Neural progenitor cell (in vitro differentiated cells): ENCODE measurements at regions not wholly inside any gene's neighbourhood (a gene's known extent, or its start where the extent isn't known, plus 50 kb on each side); places are given as distances from the start of the nearest gene placed in this dataset.

ENCODE experiments used
- DNase-seq: peaks from one replicate; pipeline ENCODE4 v3.0.0-alpha.2; 2016; ENCODE audit warnings: low spot score
- H2AFZ ChIP-seq: fragments of 200-600 bp; sonication (generic); replicated peaks from 2 replicates; pipeline ENCODE4 v1.6.1; 2016; ENCODE audit warnings: antibody characterized with exemption
- H3F3A ChIP-seq: fragments of 200-600 bp; sonication (generic); 2 replicates; pipeline ENCODE4 v1.6.1; 2016; ENCODE audit warnings: antibody characterized with exemption, low read depth
- H3K27ac ChIP-seq: fragments of 200-600 bp; sonication (generic); 2 replicates; pipeline ENCODE4 v1.5.1; 2016; ENCODE audit warnings: mild to moderate bottlenecking
- H3K27me3 ChIP-seq: fragments of 200-600 bp; sonication (generic); 2 replicates; pipeline ENCODE4 v1.6.1; 2016; ENCODE audit warnings: mild to moderate bottlenecking, moderate library complexity
- H3K36me3 ChIP-seq: fragments of 200-600 bp; sonication (generic); 2 replicates; pipeline ENCODE4 v1.5.1; 2016
- H3K4me1 ChIP-seq: fragments of 200-600 bp; sonication (generic); 2 replicates; pipeline ENCODE4 v1.6.1; 2016; ENCODE audit warnings: mixed run types
- H3K4me2 ChIP-seq: fragments of 200-600 bp; sonication (generic); 2 replicates; pipeline ENCODE4 v1.6.1; 2016
- H3K4me3 ChIP-seq: fragments of 200-600 bp; sonication (generic); 2 replicates; pipeline ENCODE4 v1.5.1; 2016
- H3K79me2 ChIP-seq: fragments of 200-600 bp; sonication (generic); 2 replicates; pipeline ENCODE4 v1.6.1; 2016; ENCODE audit warnings: low read depth
- H3K9ac ChIP-seq: fragments of 200-600 bp; sonication (generic); 2 replicates; pipeline ENCODE4 v1.6.1; 2016
- H3K9me3 ChIP-seq: fragments of 200-600 bp; sonication (generic); 2 replicates; pipeline ENCODE4 v1.5.1; 2016; ENCODE audit warnings: low read depth
- H4K20me1 ChIP-seq: fragments of 200-600 bp; sonication (generic); 2 replicates; pipeline ENCODE4 v1.6.1; 2016; ENCODE audit warnings: low read depth
- H3K27ac Mint-ChIP-seq: 3 replicates; pipeline ENCODE4 v1.8.0; 2021; ENCODE audit warnings: mixed read lengths
- H3K27me3 Mint-ChIP-seq: 2 replicates; pipeline ENCODE4 v1.8.0; 2022; ENCODE audit warnings: low read depth, mild to moderate bottlenecking, inconsistent platforms, moderate library complexity, mixed read lengths; ENCODE audit not compliant: insufficient read depth
- H3K36me3 Mint-ChIP-seq: 3 replicates; pipeline ENCODE4 v1.8.0; 2021; ENCODE audit warnings: mixed read lengths
- H3K4me1 Mint-ChIP-seq: 3 replicates; pipeline ENCODE4 v1.8.0; 2021; ENCODE audit warnings: mixed read lengths
- H3K4me3 Mint-ChIP-seq: 3 replicates; pipeline ENCODE4 v1.8.0; 2021; ENCODE audit warnings: mild to moderate bottlenecking, moderate library complexity, mixed read lengths
- H3K9me3 Mint-ChIP-seq: 3 replicates; pipeline ENCODE4 v1.8.0; 2020; ENCODE audit warnings: mixed read lengths
- EZH2 ChIP-seq: fragments of 200-600 bp; sonication (generic); IDR thresholded peaks from 2 replicates; pipeline ENCODE4 v1.6.1; 2017; ENCODE audit warnings: antibody characterized with exemption, mild to moderate bottlenecking, moderate library complexity
- EZH2phosphoT487 ChIP-seq: fragments of 200-600 bp; sonication (generic); IDR thresholded peaks from 2 replicates; pipeline ENCODE4 v1.6.1; 2017; ENCODE audit warnings: antibody characterized with exemption
- TF ChIP-seq, protein P1 (sequence below): fragments of 200-600 bp; sonication (generic); IDR thresholded peaks from 2 replicates; pipeline ENCODE4 v1.5.1; 2017; ENCODE audit warnings: antibody characterized with exemption, mild to moderate bottlenecking

DNA sequence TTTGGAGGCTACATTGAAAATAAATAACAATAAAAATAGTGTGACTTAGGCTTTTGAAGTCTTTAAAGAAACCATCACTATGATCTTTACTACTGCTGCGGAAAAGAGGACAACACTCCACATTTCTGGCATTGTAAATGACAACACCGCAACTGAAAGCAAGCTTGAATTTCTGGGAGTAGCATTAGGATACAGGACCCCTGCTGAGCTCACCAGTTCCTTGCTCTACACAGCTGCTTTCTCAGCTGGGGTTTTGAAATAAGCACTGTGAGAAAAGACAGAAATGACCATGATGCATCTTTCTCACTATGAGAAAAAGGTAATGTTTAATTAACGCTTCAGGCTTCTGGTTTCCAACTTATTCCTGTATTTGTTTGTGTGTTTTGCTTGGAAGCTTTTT, 168.0 kb downstream of the TAF11L14 start:
- Mint-ChIP-seq H3K4me1 (peaks cover 51% of the 10 kb centered on the region), H3K4me3 (peak overlapping the region; percentile 69), H3K27ac (peak overlapping the region; percentile 96), H3K9me3 (peaks cover 2% of the 10 kb centered on the region), H3K36me3 (no peaks in the 10 kb centered on the region), H3K27me3 (peaks cover 2% of the 10 kb centered on the region)
- Histone ChIP-seq H3K4me2 (peak overlapping the region; percentile 61), H3K36me3 (no peaks in the 10 kb centered on the region), H4K20me1 (no peaks in the 10 kb centered on the region), H3K4me1 (peaks cover 37% of the 10 kb centered on the region), H3K9me3 (no peaks in the 10 kb centered on the region), H3F3A (peaks cover 16% of the 10 kb centered on the region), H2AFZ (no peak overlapping the region), H3K27me3 (no peaks in the 10 kb centered on the region), H3K79me2 (no peaks in the 10 kb centered on the region), H3K9ac (no peak overlapping the region), H3K4me3 (no peak overlapping the region), H3K27ac (peak overlapping the region; percentile 82)
- DNase-seq, result peak; percentile 81
- TF ChIP-seq, protein P1, sequence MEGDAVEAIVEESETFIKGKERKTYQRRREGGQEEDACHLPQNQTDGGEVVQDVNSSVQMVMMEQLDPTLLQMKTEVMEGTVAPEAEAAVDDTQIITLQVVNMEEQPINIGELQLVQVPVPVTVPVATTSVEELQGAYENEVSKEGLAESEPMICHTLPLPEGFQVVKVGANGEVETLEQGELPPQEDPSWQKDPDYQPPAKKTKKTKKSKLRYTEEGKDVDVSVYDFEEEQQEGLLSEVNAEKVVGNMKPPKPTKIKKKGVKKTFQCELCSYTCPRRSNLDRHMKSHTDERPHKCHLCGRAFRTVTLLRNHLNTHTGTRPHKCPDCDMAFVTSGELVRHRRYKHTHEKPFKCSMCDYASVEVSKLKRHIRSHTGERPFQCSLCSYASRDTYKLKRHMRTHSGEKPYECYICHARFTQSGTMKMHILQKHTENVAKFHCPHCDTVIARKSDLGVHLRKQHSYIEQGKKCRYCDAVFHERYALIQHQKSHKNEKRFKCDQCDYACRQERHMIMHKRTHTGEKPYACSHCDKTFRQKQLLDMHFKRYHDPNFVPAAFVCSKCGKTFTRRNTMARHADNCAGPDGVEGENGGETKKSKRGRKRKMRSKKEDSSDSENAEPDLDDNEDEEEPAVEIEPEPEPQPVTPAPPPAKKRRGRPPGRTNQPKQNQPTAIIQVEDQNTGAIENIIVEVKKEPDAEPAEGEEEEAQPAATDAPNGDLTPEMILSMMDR, result no peak
- TF ChIP-seq EZH2phosphoT487 (no peak), EZH2 (no peak)

DNA sequence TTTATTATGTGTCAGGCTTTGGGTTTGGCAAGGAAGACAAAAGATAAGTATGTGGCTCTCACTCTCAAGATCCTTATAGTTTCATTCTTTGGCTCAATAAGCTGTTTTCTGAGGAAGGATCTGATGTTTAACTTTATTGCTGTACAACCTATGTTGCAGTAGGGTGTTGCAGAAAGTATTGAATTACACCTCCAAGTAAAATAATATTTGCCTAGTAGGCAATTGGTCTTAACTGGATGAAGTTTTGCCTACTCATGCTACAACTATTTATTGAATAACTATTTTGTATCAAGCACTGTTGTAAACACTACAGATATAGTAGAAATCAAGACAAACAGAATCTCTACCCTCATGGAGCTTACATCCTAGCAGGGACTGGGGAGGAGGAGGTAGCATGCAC, 169.7 kb downstream of the TAF11L14 start:
- no peak overlapping the region for H3K4me2 ChIP-seq
- H3K4me3 ChIP-seq, result no peak overlapping the region
- peaks cover 37% of the 10 kb centered on the region for H3K4me1 ChIP-seq
- no peak overlapping the region for H3K9ac ChIP-seq
- peaks cover 65% of the 10 kb centered on the region for H3K4me1 Mint-ChIP-seq
- H2AFZ ChIP-seq, result no peak overlapping the region
- no peaks in the 10 kb centered on the region for H4K20me1 ChIP-seq
- TF ChIP-seq EZH2 (no peak), EZH2phosphoT487 (no peak)
- TF ChIP-seq, protein P1, result no peak
- H3K36me3 Mint-ChIP-seq, result no peaks in the 10 kb centered on the region
- H3K27me3 Mint-ChIP-seq, result peaks cover 2% of the 10 kb centered on the region
- no peak overlapping the region for H3K4me3 Mint-ChIP-seq
- no peaks in the 10 kb centered on the region for H3K36me3 ChIP-seq
- H3F3A ChIP-seq, result peaks cover 16% of the 10 kb centered on the region
- no peaks in the 10 kb centered on the region for H3K27me3 ChIP-seq
- no peak overlapping the region for H3K27ac ChIP-seq
- no peaks in the 10 kb centered on the region for H3K79me2 ChIP-seq
- peaks cover 2% of the 10 kb centered on the region for H3K9me3 Mint-ChIP-seq
- peak overlapping the region; percentile 84 for H3K27ac Mint-ChIP-seq
- DNase-seq, result no peak
- no peaks in the 10 kb centered on the region for H3K9me3 ChIP-seq

DNA sequence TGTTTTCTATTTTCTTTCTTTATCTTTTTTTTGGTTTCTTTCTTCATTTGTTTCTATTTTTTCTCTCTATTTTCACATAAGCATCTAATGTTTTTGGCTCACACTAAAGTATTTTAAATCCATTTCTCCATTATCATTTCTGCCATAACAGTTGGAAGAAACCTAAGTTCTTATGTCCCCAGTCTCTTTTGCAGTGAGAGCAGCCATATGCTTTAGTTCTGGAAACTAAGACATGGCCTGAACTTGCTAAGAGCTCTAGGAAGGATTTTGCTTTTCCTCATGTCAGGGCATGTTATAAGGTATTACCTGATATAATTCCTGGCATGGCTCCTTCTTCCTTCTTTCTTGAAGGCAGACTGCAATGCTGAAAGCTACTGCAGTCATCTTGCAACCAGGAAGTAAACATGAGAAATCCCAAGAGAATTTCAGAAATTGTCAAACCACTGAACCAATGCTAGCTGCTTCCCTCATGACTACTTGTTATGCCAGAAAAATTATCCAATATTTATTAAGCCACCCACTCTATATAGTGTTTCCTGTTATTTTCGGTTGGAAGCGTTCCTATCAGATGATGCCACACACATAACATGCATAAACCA, 171.1 kb downstream of the TAF11L14 start:
- Histone ChIP-seq H4K20me1 (no peaks in the 10 kb centered on the region), H3K27ac (no peak overlapping the region), H3K4me1 (peaks cover 24% of the 10 kb centered on the region), H3K4me3 (no peak overlapping the region), H3F3A (peaks cover 10% of the 10 kb centered on the region), H3K9me3 (no peaks in the 10 kb centered on the region), H3K4me2 (no peak overlapping the region), H3K36me3 (no peaks in the 10 kb centered on the region), H2AFZ (no peak overlapping the region), H3K79me2 (no peaks in the 10 kb centered on the region), H3K27me3 (no peaks in the 10 kb centered on the region), H3K9ac (no peak overlapping the region)
- no peak for DNase-seq
- Mint-ChIP-seq H3K36me3 (no peaks in the 10 kb centered on the region), H3K9me3 (peaks cover 2% of the 10 kb centered on the region), H3K4me1 (peaks cover 74% of the 10 kb centered on the region), H3K27me3 (peaks cover 2% of the 10 kb centered on the region), H3K4me3 (no peak overlapping the region), H3K27ac (peak overlapping the region; percentile 1)
- TF ChIP-seq EZH2, result no peak
- TF ChIP-seq EZH2phosphoT487, result no peak
- TF ChIP-seq, protein P1, result no peak
